PFSK-1 (cell line): ENCODE measurements at regions not wholly inside any gene's neighbourhood (a gene's known extent, or its start where the extent isn't known, plus 50 kb on each side); places are given as distances from the start of the nearest gene placed in this dataset.

ENCODE experiments used
- FOXP2 ChIP-seq: optimal IDR thresholded peaks from 2 replicates; pipeline ENCODE3; 2011; ENCODE audit warnings: borderline replicate concordance, control low read depth, inconsistent platforms; ENCODE audit not compliant: insufficient read depth; ENCODE audit errors: extremely low read length, extremely low read depth
- POLR2AphosphoS5 ChIP-seq: IDR thresholded peaks from 2 replicates; pipeline ENCODE4 v1.6.1; 2012; ENCODE audit warnings: low read depth, mild to moderate bottlenecking, control low read depth, low read length, moderate library complexity
- REST ChIP-seq, 2 experiments: IDR thresholded peaks; 2 replicates each; pipeline versions ENCODE4 v1.6.1 to v1.8.0; 2011 to 2012; ENCODE audit warnings: low read depth in 2 of 2, low read length in 2 of 2, control low read depth in 1 of 2, inconsistent platforms in 1 of 2, mild to moderate bottlenecking in 1 of 2, moderate library complexity in 1 of 2; ENCODE audit not compliant: insufficient read depth in 1 of 2
- SIN3A ChIP-seq: IDR thresholded peaks from 2 replicates; pipeline ENCODE4 v1.6.1; 2012; ENCODE audit warnings: mild to moderate bottlenecking, low read length, moderate library complexity, borderline replicate concordance; ENCODE audit not compliant: insufficient read depth
- TAF1 ChIP-seq: IDR thresholded peaks from 2 replicates; pipeline ENCODE4 v1.6.1; 2012; ENCODE audit warnings: low read length, control low read depth, borderline replicate concordance; ENCODE audit not compliant: insufficient read depth

- TF ChIP-seq TAF1, result no peak
- no peak for TF ChIP-seq SIN3A
- no peak for TF ChIP-seq POLR2AphosphoS5
- no peak for TF ChIP-seq FOXP2
- no peak for TF ChIP-seq REST (IDR thresholded peaks at IDR 0.05; ENCODE audit: insufficient read depth in 1 of 2, low read depth in 2 of 2, low read length in 2 of 2)
Measured at GRCh38 chr19:29873801-29874575, 62.2 kb downstream of the CCNE1 start.

DNA sequence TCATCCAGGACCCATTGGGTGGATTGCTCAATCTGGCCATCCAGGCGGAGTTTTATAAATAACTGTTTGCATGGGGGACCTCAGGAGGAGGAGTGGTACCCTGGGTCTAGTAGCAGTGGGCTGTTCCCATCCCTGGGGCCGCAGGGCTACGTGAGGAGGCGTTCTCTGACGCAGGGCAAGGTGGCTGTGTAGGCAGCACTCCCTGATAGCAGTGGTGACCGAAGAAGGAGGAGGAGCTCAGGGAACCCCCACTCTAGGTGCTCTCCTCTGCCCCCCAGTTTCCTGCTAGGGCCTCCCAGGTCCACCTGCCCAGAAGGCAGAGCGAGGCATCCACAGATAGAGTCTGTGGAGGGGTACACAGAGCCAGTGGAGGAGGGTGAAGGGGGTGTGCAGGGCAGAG lies 64.1 kb downstream of the CCNE1 start:
- TF ChIP-seq FOXP2 (no peak), POLR2AphosphoS5 (no peak), REST (IDR thresholded peaks at IDR 0.05; ENCODE audit: insufficient read depth in 1 of 2, low read depth in 2 of 2, low read length in 2 of 2) (no peak), TAF1 (no peak), SIN3A (no peak)

DNA sequence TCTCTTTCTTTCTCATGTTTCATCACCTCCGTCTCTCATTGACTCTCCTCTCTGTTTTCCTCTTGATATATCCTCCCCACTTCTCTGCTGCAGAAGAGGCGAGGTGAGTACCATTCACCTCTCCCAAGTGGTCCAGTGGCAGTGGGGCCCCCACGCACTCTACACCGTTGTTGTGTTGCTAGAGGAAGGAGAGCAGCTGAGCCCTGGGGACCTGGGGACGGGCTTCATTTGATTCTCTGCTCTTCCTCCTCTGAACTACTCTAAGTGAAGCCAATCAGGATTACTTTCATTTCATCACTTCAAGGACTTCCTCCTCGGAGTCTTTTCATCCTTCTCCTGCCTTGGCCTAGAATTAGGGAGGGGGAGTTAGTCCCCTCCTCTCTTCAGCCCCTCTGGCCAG lies 64.6 kb downstream of the CCNE1 start:
- TF ChIP-seq TAF1 (no peak), FOXP2 (no peak), POLR2AphosphoS5 (no peak), REST (IDR thresholded peaks at IDR 0.05; ENCODE audit: insufficient read depth in 1 of 2, low read depth in 2 of 2, low read length in 2 of 2) (no peak), SIN3A (no peak)

- TF ChIP-seq SIN3A, result no peak
- TF ChIP-seq TAF1, result no peak
- TF ChIP-seq FOXP2, result no peak
- no peak for TF ChIP-seq REST (IDR thresholded peaks at IDR 0.05; ENCODE audit: insufficient read depth in 1 of 2, low read depth in 2 of 2, low read length in 2 of 2)
- TF ChIP-seq POLR2AphosphoS5, result no peak
Measured at GRCh38 chr19:29878973-29879654, 62.9 kb upstream of the URI1 start.

DNA sequence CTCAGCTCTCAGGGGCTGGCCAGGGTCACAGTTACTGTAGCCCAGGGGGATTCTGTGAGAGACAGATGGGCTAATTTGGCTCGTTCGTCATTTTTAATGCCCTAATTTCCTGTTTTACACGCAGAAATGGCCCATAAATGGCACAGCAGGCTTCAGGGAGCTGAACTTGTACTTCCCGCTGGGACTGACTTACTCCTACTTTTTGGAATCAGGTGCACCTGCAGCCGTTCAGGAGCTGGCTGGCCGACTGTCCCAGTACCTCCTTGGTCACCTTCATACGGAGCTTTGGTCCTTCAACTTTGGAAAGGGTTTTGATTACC lies 62.4 kb upstream of the URI1 start:
- TF ChIP-seq REST (IDR thresholded peaks at IDR 0.05; ENCODE audit: insufficient read depth in 1 of 2, low read depth in 2 of 2, low read length in 2 of 2), result no peak
- TF ChIP-seq FOXP2, result no peak
- no peak for TF ChIP-seq TAF1
- TF ChIP-seq POLR2AphosphoS5, result no peak
- no peak for TF ChIP-seq SIN3A
